ENCODE measurements at regions not wholly inside any gene's neighbourhood (a gene's known extent, or its start where the extent isn't known, plus 50 kb on each side); places are given as distances from the start of the nearest gene placed in this dataset.

DNA sequence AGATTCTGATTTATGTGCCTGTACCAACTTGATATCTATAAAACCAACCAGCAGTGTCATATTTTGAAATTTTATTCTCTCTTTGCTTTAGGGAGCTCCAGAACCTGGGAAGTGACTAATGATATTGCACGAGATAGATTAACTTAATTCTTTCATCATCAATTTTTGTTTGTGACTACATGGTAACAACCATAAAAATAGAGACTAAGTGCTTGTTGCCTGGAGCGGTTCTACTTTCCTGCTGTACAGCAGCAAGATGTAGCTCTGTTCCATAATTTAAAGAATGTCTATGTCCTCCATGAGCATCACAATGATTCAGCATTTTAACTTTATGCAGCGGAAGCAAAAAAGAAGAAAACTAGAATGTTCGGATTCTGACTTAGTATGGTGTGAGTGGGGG, 275.6 kb downstream of the KLF5 start:
- Mint-ChIP-seq H3K27me3 (ENCODE audit: low read depth) (no peaks in the 10 kb centered on the region), H3K36me3 (ENCODE audit: low read depth) (no peaks in the 10 kb centered on the region), H3K4me3 (no peak overlapping the region), H3K9me3 (no peaks in the 10 kb centered on the region), H3K27ac (no peak overlapping the region), H3K4me1 (no peaks in the 10 kb centered on the region)
- TF ChIP-seq, protein P1, sequence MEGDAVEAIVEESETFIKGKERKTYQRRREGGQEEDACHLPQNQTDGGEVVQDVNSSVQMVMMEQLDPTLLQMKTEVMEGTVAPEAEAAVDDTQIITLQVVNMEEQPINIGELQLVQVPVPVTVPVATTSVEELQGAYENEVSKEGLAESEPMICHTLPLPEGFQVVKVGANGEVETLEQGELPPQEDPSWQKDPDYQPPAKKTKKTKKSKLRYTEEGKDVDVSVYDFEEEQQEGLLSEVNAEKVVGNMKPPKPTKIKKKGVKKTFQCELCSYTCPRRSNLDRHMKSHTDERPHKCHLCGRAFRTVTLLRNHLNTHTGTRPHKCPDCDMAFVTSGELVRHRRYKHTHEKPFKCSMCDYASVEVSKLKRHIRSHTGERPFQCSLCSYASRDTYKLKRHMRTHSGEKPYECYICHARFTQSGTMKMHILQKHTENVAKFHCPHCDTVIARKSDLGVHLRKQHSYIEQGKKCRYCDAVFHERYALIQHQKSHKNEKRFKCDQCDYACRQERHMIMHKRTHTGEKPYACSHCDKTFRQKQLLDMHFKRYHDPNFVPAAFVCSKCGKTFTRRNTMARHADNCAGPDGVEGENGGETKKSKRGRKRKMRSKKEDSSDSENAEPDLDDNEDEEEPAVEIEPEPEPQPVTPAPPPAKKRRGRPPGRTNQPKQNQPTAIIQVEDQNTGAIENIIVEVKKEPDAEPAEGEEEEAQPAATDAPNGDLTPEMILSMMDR (IDR thresholded peaks at IDR 0.05; ENCODE audit: unreplicated experiment in 3 of 3) = no peak

DNA sequence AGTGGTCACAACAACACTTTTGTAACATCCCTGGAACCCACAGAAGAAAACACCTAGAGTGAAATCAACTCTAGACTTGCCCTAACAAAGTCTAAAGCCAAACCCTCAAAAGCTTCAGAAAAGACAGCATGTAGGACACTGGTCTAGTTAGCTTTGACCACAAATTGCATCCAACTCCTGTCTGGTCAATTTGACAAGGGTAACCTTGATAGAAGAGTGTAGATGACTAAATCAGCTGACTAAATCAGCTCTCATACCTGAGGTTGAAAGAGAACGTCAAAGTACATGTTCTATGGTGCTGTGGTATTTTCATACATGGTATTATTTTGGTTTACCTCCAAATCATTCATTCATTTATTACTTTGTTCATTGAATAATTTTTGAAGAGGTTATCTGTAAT, 272.8 kb downstream of the KLF5 start:
- H3K36me3 Mint-ChIP-seq (ENCODE audit: low read depth) = no peaks in the 10 kb centered on the region
- TF ChIP-seq, protein P1 (IDR thresholded peaks at IDR 0.05; ENCODE audit: unreplicated experiment in 3 of 3) = no peak
- H3K4me3 Mint-ChIP-seq = no peak overlapping the region
- no peaks in the 10 kb centered on the region for H3K27me3 Mint-ChIP-seq (ENCODE audit: low read depth)
- H3K9me3 Mint-ChIP-seq = no peaks in the 10 kb centered on the region
- no peaks in the 10 kb centered on the region for H3K4me1 Mint-ChIP-seq
- H3K27ac Mint-ChIP-seq = no peak overlapping the region

DNA sequence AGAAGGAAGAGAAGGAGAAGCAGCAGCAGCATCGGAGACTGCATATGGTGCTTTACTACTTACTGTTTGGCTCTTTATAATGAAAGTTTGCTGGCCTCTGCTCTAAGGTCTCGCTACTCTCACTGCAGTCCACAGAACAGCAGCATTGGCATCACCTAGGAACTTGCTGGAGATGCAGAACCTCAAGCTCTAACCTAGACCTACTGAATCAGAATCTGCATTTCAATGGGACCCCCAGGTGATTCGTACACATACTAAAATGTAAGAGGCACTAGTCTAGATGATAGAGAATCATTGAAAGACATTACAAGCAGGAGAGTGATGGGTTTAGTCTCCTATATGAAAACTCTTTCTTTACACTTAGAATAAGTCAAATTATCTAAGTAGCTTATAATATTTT, 270.6 kb downstream of the KLF5 start:
- Mint-ChIP-seq H3K36me3 (ENCODE audit: low read depth) (no peaks in the 10 kb centered on the region), H3K4me1 (peaks cover 20% of the 10 kb centered on the region), H3K9me3 (no peaks in the 10 kb centered on the region), H3K27ac (no peak overlapping the region), H3K27me3 (ENCODE audit: low read depth) (no peaks in the 10 kb centered on the region), H3K4me3 (no peak overlapping the region)
- TF ChIP-seq, protein P1 (IDR thresholded peaks at IDR 0.05; ENCODE audit: unreplicated experiment in 3 of 3) = no peak

DNA sequence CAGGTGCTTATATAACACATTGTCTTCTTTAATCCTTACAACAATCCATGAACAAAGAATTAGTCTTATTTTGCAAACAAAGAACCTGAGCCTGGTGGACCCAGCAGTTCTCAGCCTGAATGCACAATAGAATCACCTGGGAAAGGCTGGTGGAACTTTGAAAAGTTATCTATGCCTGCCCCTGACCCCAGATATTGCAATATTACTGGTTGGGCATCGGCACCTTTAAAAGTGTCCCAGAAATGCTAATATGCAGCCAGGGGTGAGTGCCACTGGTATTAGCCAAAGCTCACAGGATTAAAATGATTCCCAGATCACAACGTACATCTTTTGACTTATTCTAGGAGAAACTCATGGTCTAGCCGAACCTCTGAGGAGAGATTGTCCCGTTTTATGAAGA, 268.8 kb downstream of the KLF5 start:
- no peaks in the 10 kb centered on the region for H3K9me3 Mint-ChIP-seq
- H3K27ac Mint-ChIP-seq = peak overlapping the region in 1 of 3 experiments; percentile 37
- no peaks in the 10 kb centered on the region for H3K27me3 Mint-ChIP-seq (ENCODE audit: low read depth)
- no peak overlapping the region for H3K4me3 Mint-ChIP-seq
- H3K4me1 Mint-ChIP-seq = peaks cover 20% of the 10 kb centered on the region
- TF ChIP-seq, protein P1 (IDR thresholded peaks at IDR 0.05; ENCODE audit: unreplicated experiment in 3 of 3) = no peak
- no peaks in the 10 kb centered on the region for H3K36me3 Mint-ChIP-seq (ENCODE audit: low read depth)

DNA sequence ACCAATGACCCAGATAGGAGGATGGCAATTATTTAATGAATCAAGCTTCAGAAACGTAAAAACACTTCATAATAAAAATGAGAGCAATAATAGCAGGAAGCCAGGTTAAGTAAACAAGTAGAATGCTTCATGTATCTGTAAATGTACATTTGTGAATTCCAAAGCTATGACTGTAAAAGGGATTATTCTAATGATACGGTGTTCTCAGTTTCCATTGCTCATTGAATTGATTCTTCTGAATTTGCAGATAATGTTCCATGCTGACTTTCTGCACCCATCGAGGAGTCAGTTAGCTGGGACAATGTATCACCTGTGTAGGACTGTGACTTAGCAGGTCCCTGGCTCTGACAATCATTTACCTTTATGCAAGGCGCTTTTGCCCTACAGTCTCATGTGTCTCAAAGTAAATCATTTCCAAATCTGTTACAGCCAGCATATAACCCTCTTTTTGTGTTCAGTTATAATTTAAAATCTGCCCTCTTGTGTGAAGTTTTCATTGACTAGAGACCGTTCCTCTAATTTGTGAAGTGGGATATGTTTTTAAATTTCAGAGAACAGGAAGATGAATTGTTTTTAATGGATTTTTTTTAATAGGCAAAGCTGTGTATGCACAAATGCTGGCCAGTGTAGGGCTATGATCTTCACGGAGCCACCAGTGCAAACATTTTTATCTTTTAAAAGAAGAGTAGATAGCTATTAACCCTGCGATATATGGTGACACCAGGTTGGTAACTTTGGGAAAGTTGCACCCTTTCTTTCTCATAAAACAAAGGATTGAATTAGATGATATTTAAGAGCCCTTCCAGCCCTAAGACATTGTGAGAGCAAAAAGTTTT, 267.1 kb downstream of the KLF5 start:
- TF ChIP-seq, protein P1 (IDR thresholded peaks at IDR 0.05; ENCODE audit: unreplicated experiment in 3 of 3) = no peak
- Mint-ChIP-seq H3K4me1 (peaks cover 20% of the 10 kb centered on the region), H3K27me3 (ENCODE audit: low read depth) (no peaks in the 10 kb centered on the region), H3K9me3 (no peaks in the 10 kb centered on the region), H3K36me3 (ENCODE audit: low read depth) (no peaks in the 10 kb centered on the region), H3K27ac (peak overlapping the region; percentile 79 to 93 (median 86)), H3K4me3 (peak overlapping the region; percentile 2 to 18 (median 15))

All from nephron (organoid).